Activated CD4-positive, alpha-beta T cell treated with anti-CD3 and anti-CD28 coated beads, Interleukin-2, Interleukin-6, amounts not matched to agents 100 ng/mL and 50 ng/mL, durations not matched to agents 16 hours and 8 hours (primary cell): ENCODE measurements at regions not wholly inside any gene's neighbourhood (a gene's known extent, or its start where the extent isn't known, plus 50 kb on each side); places are given as distances from the start of the nearest gene placed in this dataset.

Source experiments
- DNase-seq: peaks from one replicate; pipeline ENCODE4 v3.0.0-alpha.2; 2020

DNA sequence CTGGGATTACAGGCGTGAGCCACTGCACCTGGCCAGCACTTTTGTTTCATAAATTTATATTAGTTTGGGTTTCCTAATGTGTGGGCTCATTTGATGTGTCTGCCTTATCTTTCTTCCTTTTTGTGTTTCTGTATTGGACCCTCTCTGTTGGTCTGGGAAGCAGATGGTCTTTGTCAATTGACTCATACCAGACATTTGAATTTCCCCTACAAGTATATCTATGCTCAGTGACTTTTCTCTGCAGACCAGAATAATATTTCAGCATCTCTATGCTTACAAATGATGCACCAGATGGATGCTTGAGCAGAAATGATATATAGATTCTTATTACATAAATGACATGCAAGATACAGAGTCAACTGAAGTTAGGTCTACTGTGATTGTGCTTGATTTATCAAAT, 329.9 kb upstream of the SLCO3A1 start:
- DNase-seq = no peak

DNA sequence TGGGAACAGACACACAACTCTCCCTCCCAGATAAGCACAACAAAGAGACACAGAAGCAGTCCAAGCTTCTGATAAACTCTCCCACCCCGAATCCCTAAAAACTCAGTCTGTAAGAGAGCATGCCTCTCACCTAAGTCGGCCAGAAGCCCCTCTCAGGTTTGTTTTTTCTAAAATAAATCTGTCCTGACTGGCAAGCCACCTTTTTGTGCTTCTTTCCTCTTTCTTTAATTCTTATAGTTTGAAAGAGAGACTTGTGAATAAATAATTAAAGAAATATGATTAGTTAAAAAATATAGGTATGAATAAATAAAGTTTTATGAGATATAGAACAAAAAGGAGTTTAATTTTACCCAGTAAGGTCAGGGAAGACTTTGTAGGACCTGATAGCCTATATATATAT, 329.0 kb upstream of the SLCO3A1 start:
- no peak for DNase-seq

DNA sequence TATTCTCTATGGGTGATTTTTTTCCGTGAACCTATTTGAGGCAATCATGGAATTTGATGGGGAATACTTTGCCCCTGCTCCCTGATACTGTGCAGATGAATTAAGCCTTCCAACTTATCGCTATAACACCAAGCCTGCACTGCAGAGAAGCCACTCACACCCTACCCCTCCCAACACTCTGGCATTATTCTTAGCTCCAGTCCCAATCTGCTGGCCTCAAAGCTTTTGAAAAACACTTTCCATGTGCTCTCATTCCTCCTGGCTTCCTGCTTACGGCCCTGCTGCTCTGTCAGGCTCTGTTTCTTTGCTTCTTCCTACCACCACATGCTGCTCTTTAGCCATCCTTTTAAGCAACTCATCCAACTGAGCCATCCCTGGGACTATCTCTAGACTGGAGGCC, 327.8 kb upstream of the SLCO3A1 start:
- DNase-seq = no peak

DNA sequence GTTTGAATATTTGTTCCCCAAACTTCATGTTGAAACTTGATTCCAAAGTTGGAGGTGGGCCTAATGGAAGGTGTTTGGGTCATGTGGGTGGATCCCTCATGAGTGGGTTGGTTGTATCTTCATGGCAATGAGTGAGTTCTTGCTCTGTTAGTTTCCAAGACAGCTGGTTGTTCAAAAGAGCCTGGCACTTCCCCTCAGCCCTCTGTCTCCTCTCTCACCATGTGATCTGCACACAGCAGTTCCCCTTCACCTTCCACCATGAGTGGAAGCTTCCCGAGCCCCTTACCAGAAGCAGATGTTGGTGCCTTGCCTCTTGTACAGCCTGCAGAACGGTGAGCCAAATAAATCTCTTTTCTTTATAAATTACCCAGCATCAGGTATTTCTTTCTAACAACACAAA, 327.1 kb upstream of the SLCO3A1 start:
- DNase-seq = no peak

DNA sequence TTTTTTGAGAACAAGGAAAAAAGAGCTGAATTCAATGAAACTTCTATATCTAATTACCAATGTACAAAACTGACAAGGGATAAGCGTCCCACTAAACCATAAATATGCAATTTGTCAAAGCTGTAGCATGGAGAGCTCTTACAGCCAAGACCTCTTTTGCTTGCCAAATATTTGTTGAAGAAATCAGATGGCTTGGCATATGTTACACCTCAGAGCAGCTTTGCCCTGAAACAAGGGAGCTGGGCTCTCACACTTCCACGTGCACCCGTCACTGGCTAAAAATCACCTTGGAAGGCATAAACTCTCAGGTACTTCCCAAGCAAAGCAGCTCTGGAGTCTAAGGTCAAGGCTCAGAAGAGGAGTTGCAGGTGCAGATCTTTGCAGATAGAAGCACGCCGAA, 324.7 kb upstream of the SLCO3A1 start:
- DNase-seq = no peak

DNA sequence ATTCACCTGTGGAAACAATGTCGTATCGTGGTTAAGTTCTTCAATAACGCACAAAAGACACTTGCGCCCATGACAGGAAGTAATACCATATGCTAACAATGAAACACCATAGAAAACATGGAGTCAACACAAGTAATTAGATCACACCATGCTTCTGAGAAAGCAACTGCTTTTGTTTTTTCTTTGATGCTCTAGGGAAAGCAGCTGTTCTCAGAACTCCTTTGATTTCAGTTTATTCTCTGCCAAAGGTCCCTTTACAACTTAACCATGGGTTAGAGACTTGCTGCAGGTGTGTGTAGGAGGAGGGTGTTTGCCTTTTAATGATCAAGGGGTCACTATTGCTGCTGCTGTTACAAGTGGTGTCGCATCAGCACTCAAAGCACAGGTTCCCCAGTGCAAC, 324.0 kb upstream of the SLCO3A1 start:
- no peak for DNase-seq

DNA sequence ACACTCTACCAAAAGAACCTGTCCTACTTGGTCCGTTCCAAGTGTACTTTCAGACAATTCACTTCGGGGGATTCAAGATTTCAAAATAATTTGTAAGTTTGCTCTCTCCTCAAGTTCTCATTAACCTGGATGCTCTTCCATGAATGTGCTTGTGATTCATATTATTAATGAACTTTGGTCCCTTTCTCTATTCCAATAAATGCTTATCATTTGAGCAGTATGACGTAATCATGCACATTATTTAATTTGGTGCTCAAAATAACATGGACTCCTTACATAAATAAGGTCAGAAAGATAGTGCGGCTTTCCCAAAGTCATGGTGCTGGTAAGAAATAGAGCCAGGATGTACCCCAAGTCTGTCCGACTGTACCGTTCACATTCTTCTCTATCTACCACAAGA, 323.2 kb upstream of the SLCO3A1 start:
- no peak for DNase-seq

DNA sequence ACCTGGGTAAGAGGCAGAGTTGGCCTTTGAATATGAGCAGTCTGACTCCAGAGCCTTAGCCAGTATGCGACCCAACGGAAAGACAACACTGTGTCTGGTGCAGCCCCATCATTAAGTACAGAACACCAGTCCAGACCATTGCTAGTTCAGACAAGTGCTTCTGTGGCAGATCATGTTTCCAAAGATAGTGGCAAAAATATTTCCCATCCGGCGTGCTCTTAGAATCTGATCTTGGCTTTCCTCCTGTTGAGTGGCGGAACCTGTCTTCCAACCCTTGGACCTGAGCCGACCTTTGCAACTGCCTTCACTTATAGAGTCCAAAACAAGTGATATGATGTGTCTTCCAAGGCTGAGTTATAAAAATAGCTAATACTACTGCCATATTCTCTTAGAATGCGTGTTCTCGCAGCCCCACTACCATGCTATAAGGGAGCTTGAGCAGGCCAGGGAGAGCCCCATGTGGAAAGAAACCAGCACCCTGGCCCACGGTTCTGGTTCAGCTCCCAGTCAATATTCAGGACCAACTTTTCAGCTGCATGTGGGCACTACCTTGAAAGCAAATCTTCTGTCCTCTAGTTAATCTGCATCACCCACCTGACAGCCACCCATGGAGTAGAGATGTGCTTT, 322.4 kb upstream of the SLCO3A1 start:
- DNase-seq = no peak

DNA sequence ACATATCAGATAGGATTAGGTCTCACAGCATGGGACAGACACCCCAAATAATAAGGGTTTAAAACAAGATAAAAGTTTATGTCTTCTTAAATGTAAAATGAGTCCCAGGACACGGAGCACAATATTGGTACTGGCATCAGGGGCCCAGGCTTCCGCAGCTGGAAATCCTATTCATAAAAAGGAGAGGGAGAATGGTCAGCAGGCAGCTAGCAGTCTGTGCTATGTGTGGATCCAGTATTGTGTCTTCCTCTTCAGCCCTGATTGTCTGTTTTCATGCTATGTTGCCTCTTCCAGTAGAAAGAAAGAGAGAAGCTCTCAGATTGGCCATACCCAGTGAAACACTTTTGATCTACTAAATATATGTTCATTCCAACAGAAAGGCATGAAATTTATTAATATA, 319.3 kb upstream of the SLCO3A1 start:
- no peak for DNase-seq

DNA sequence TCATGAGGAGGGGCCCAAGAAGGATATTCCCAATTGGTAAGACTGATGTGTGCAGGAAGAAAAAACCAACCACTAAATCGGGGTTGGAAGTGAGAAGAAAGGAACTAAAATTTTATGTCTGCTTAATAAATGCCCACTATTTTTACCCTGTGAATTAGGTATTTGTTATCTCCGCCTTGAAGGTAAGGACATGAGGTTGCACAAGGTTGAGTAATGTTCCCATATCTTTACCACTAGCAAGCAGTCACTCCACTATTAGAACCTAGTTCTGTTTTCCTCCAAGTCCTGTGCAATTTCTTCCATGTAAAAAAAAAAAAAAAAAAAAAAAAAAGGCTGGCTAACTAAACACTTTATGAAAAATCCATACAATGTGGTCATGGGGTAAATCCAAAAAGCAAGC, 318.5 kb upstream of the SLCO3A1 start:
- DNase-seq = no peak

DNA sequence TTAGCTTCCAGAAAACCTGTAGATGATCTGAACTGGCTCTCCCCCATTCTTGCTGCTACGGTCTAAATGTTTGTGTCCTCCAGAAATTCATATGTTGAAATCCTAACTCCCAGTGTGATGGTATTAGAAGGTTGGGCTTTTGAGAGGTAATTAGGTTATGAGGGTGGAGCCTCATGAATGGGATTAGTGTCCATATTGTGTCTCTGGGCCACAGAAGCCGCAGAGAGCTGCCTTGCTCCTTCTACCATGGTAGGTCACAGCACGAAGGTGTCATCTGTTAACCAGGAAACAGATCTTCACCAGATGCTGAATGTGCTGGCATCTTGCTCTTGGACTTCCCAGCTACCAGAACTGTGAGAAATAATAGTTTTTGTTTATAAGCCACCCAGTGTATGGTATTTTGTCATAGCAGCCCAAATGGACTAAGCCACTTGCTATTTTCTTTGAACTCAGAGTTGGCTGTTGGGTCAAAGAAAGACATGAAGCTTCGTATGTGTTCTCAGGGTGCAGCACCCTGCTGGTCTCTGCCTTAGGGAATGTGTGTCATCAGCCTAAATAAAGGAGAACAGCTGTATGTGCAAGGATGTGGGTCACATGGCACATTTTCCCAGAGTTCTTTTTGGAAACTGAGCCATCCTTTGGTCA, 317.5 kb upstream of the SLCO3A1 start:
- DNase-seq = no peak

DNA sequence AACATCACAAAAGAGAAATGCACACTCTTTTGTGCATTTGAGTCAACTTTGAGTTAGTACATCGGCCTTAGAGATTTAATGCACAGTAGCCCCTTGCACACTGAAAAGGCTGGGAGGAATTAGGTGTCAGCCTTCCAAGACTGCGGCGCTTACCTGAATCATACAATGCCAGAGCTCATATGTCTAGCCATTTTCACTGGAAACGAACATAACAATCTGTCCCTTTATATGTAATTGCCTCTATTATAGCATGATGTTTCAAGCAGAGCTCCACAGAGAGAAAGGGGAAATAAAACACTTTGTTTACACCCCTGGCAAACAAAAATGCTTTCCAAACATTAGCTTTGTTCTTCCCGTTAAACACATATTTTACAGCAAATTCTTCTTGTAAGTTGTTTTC, 315.7 kb upstream of the SLCO3A1 start:
- no peak for DNase-seq

DNA sequence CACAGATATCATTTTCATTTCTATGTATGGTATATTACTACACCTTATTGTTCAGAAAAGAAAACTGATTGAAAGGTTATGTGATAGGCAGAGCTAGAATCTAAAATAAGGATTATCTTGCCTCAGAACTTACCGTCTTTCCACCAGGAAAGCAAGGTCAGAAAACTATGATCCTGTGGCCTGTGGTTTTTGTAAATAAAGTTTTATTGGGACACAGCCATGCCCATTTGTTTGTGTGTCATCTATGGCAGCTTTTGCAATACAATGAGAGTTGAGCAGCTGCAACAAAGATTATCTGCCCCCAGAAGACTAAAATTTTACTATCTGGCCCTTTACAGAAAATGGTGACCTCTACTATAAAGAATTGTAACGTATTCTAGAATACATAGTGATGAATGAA, 314.7 kb upstream of the SLCO3A1 start:
- no peak for DNase-seq

DNA sequence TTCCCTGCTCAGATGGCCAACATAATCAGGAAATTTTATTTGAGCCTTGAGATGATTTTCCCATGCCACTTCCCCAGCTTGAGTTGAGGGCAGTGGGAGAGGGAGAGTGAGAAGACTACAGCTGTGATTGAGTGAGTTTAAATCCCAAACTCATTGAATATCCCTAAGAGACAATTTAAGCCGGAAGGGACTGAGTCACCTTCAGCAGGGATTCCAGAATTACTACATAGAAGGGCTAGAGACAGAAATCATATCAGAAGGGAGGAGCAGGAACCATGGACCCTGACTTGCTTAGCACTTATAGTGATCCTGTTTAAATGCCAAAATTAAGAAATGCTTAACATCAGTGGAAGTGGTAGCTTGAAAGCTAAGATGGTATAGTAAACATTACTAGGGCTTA, 312.2 kb upstream of the SLCO3A1 start:
- DNase-seq = no peak

DNA sequence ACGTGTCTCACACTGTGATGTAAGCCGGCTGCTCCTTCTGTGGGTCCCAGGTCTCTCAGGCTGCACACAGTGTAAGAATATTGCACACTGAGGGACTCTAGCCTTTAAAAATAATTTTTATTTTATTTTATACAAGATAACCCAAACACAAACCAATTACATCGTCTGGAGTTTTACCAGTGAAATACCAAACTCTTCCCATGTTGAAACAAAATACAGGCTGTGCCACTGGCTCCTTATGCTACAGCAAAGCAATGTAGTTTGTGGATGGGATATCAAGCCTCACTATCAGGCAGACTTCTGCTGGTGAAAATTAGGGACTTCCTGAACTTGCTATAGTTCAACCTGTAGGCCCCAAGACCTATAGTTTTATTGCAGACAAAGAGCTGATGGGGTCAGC, 311.3 kb upstream of the SLCO3A1 start:
- no peak for DNase-seq

DNA sequence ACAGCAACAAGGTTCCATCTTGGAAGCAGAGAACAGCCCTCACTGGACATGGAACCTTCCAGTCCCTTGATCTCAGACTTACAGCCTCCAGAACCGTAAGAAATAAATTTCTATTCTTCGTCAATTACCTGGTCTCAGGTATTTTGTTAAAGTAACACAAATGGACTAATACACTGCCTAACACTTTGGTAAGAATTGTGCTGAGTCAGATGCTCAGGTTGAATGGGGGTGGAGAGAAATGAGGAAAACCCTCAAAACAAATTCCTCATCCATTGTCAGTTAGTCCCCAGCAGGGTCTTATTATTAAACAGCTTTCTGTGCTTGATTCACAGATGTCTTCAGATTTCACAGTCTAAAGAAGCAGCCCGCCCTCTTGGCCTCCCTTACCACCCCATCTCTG, 306.2 kb upstream of the SLCO3A1 start:
- DNase-seq = no peak

DNA sequence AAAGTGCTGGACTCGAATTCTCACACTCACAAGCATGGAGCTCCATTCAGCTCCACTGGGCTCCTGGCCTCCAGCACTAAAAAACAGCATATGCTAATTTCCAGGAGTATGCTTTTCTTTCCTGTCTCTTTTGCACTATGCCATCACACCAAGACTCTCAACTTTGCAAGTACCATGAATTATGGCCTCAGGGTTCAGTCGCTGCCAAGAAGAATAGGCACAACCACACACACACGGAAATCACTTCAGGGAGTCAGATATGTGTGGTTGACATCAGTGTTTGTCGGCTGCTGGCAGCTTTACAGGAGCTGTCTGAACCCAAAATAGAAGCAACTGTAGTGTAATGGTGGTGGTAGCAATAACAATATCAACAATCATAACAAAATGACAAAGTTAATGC, 305.0 kb upstream of the SLCO3A1 start:
- no peak for DNase-seq

DNA sequence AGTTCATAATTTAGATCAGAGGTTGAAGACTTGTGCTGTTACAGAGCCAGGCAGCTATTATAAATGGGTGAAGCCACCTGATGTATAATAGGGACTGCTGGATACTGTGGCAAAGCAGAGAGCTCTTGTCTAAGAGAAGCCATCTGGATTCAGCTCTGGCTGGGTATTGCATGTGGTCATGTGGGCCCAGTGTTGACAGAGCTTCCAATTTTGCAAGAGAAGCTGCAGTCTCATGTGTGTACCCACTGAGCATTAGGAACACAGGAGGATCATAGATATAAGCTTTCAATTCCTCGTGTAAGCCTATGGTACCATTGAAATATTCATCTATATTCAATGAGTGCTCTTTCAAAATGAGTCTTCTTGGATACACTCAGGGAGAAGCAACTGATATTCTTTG, 303.9 kb upstream of the SLCO3A1 start:
- no peak for DNase-seq

DNA sequence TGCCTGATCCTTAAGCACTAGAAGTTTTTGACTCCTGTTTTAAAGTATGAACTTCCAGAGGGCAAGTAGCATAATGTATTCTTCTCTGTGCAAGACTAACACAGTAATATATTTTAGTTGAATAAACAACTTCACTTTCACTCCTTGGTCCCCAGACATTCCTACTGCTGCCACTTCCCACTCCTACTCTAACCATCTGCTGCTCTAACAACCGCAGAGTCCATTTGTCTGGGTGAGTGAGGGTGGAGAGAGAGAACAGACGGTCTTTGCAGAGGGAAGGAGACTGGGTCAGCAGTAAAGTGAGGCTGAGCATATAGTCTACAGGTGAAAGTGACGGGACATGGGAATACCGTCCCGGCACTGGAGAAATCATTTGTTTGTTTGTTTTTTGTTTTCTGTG, 301.0 kb upstream of the SLCO3A1 start:
- DNase-seq = no peak

DNA sequence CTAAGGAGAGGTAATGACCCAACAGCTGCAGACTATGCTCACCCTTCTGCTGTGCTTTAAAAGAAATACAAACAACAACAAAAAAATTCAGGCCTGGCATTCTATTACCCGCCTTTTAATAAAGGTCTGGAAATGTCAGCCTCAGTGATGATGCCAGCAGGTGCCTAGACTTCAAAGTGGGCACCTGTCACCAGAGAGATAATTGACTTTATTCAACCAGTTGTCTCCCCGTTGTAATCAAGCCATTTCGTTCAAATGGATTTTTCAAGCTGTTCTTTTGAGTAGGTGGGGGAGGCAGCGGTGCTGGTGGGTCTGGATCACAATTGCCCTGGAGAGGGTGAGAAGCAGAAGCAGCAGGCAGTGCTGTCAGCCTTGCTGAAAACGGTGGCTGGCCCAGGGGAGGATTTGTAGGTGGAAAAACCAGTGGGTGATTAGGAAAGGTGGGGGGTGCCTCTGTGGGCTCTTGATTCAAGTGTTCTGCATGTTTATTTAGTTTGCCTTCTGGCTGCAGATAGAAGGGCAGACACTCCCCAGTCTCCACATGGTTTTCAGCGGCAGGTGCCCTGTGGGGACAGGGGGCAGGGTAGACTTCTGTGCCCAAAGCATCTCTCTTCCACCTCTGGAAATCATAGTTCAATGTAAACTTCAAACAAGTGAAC, 300.2 kb upstream of the SLCO3A1 start:
- no peak for DNase-seq

DNA sequence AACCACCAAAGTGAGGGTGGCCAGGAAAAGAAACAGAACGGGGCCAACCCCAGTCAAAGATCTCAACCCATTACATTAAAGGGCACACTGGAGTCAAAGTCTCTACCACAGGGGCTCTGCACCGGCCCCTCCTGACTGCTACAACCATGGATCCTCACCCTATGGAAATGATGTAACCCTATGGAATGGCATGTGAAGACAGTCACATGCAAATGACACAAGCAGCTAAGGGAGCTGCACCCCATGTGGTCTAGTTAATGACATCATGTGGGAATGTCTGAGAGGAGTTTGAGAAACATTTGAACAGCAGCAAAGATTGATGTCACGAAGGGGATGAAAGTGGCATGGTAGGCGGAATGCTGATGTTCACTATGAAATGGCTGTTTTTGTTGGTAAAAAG, 298.2 kb upstream of the SLCO3A1 start:
- no peak for DNase-seq

DNA sequence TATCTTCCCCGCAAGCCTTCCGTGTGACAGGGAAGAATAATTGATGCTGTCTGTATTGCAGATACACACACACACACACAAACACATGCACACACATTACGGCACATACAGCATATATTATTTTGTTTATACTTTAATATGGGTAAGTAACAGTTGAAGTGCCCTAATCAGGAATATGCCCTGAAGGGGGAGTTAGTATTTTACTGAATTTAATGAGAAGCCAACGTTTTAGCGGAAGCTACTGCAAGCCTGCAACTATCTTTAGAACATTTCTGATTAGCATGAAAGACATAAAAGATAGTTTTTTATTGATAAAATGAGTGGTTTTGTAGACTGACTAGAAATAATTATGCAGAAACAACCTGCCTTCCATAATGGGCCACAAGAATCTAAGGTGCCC, 296.6 kb upstream of the SLCO3A1 start:
- no peak for DNase-seq

DNA sequence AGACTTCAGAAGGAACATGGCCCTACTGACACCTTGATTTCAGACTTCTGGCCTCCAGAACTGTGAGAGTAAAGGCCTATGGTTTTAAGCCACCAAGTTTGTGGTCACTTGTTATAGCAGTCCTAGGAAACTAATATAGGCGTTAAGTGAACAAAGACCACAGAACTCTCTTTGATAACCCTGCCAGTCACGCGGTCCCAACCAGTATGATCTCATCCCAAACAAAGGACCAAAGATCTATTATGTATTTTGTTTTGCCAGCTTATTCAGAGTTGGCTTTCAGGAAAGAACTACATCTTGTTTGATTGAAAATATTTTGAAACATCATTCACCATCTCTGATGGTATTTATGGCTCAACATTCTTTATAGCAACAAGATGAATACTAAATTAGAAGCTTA, 294.4 kb upstream of the SLCO3A1 start:
- no peak for DNase-seq

DNA sequence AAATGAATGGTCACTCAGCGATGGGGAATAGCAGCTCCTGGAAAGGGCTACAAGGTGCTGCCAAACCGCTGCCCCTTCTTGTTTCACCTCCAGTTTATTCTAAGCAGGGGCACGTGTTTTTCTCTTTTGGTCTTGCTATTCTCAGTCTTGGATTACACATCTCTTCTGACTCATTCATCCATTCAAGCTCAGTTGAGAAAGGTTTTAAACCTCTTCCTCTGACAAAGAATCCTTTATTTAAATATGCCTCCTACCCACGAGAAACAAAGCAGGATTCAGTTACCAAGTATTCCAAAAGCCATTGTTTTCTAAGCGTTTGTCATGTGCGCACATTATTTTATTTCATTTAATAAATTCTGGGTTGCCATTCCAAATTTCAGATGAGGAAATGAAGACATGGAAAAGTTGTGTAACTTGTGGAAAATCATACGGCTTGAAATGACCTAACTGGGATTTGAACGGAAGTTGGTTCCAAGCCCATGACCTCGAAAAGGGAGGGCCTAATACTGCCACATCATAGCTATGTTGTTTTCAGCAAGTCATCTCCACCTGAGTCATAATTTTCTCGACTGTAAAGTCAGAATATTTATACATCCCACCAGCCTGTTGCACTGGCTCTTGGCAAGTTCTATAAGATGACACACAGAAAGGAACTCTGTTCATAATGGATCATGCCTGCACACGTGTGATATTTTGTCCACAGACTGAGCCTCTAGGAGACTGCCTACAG, 292.0 kb upstream of the SLCO3A1 start:
- no peak for DNase-seq
